WTC11 (cell line): ENCODE measurements at regions not wholly inside any gene's neighbourhood (a gene's known extent, or its start where the extent isn't known, plus 50 kb on each side); places are given as distances from the start of the nearest gene placed in this dataset.

Experiments
- ATAC-seq: fragments of 200-7000 bp; cut with Tn5 transposase; 2 replicates; pipeline ENCODE4 v1.10.0; 2021; ENCODE audit warnings: mild to moderate bottlenecking, moderate library complexity
- CTCF ChIA-PET: fragments of 300-600 bp; sonication (Branson Sonifier 250); formaldehyde crosslinking; loops from one replicate; lab custom pipeline; 2021; ENCODE audit warnings: antibody characterized with exemption; lab: Charles Lee
- POLR2A ChIA-PET: fragments of 350-600 bp; sonication (Branson Sonifier 250); formaldehyde crosslinking; loops from one replicate; lab custom pipeline; 2021; ENCODE audit warnings: antibody characterized with exemption; lab: Charles Lee
- DNase-seq: peaks from one replicate; pipeline ENCODE4 v3.0.0; 2021; ENCODE audit warnings: low spot score
- H3K27ac Mint-ChIP-seq: 2 replicates; pipeline ENCODE4 v1.8.0; 2021; ENCODE audit warnings: mixed read lengths
- H3K27me3 Mint-ChIP-seq: 2 replicates; pipeline ENCODE4 v1.8.0; 2021; ENCODE audit warnings: low read depth, mild to moderate bottlenecking, moderate library complexity, mixed read lengths
- H3K36me3 Mint-ChIP-seq: 2 replicates; pipeline ENCODE4 v1.8.0; 2021; ENCODE audit warnings: mixed read lengths
- H3K4me1 Mint-ChIP-seq: 2 replicates; pipeline ENCODE4 v1.8.0; 2022; ENCODE audit warnings: mixed read lengths
- H3K4me3 Mint-ChIP-seq: 2 replicates; pipeline ENCODE4 v1.8.0; 2021; ENCODE audit warnings: mild to moderate bottlenecking, moderate library complexity, mixed read lengths
- H3K9me3 Mint-ChIP-seq: 2 replicates; pipeline ENCODE4 v1.8.0; 2021; ENCODE audit warnings: mixed read lengths
- CDX4 ChIP-seq: fragments of 250-450 bp; sonication (Bioruptor Pico); IDR thresholded peaks from 2 replicates; pipeline ENCODE4 v1.9.0; 2021; ENCODE audit warnings: moderate library complexity, mild to moderate bottlenecking, inconsistent platforms, borderline replicate concordance
- CREB1 ChIP-seq: sonication (generic); formaldehyde crosslinking; IDR thresholded peaks from 2 replicates; pipeline ENCODE4 v1.8.0; 2023; ENCODE audit warnings: mild to moderate bottlenecking, missing genetic modification reagents
- EMX1 ChIP-seq: fragments of 250-450 bp; sonication (Bioruptor Pico); IDR thresholded peaks from 2 replicates; pipeline ENCODE4 v1.8.0; 2021; ENCODE audit warnings: mild to moderate bottlenecking
- ESRRA ChIP-seq: sonication (generic); formaldehyde crosslinking; IDR thresholded peaks from 2 replicates; pipeline ENCODE4 v1.8.1; 2022; ENCODE audit warnings: mild to moderate bottlenecking, missing genetic modification reagents, borderline replicate concordance
- FOXK1 ChIP-seq: sonication (generic); formaldehyde crosslinking; IDR thresholded peaks from 2 replicates; pipeline ENCODE4 v1.8.0; 2022; ENCODE audit warnings: mild to moderate bottlenecking, moderate library complexity, missing genetic modification reagents
- FOXP1 ChIP-seq: sonication (generic); formaldehyde crosslinking; IDR thresholded peaks from 2 replicates; pipeline ENCODE4 v1.8.0; 2022; ENCODE audit warnings: missing genetic modification reagents, mild to moderate bottlenecking, moderate library complexity, borderline replicate concordance
- GRHL2 ChIP-seq: fragments of 250-450 bp; sonication (Bioruptor Pico); IDR thresholded peaks from 2 replicates; pipeline ENCODE4 v1.8.0; 2022; ENCODE audit warnings: mild to moderate bottlenecking, moderate library complexity; ENCODE audit not compliant: insufficient replicate concordance, severe bottlenecking
- KAT7 ChIP-seq: sonication (generic); formaldehyde crosslinking; IDR thresholded peaks from 2 replicates; pipeline ENCODE4 v1.8.1; 2023; ENCODE audit warnings: missing genetic modification reagents, mild to moderate bottlenecking, borderline replicate concordance
- NR1H2 ChIP-seq: sonication (generic); formaldehyde crosslinking; IDR thresholded peaks from 2 replicates; pipeline ENCODE4 v1.9.0; 2021; ENCODE audit warnings: mild to moderate bottlenecking, moderate library complexity, missing genetic modification reagents
- PREB ChIP-seq: sonication (generic); formaldehyde crosslinking; IDR thresholded peaks from 2 replicates; pipeline ENCODE4 v1.8.1; 2022; ENCODE audit warnings: mild to moderate bottlenecking, missing genetic modification reagents, moderate library complexity, borderline replicate concordance
- PRRX2 ChIP-seq: fragments of 250-450 bp; sonication (Bioruptor Pico); IDR thresholded peaks from 2 replicates; pipeline ENCODE4 v1.8.0; 2021; ENCODE audit warnings: mild to moderate bottlenecking
- RORB ChIP-seq: fragments of 250-450 bp; sonication (Bioruptor Pico); IDR thresholded peaks from 2 replicates; pipeline ENCODE4 v1.9.0; 2021; ENCODE audit warnings: mild to moderate bottlenecking
- SMAD3 ChIP-seq: sonication (generic); formaldehyde crosslinking; IDR thresholded peaks from 2 replicates; pipeline ENCODE4 v1.8.0; 2022; ENCODE audit warnings: missing genetic modification reagents, mild to moderate bottlenecking, borderline replicate concordance
- SP1 ChIP-seq: sonication (generic); formaldehyde crosslinking; conservative IDR thresholded peaks from 2 replicates; pipeline ENCODE4 v1.8.1; 2022; ENCODE audit warnings: missing genetic modification reagents
- TEAD4 ChIP-seq: sonication (generic); formaldehyde crosslinking; IDR thresholded peaks from 2 replicates; pipeline ENCODE4 v1.8.0; 2022; ENCODE audit warnings: mild to moderate bottlenecking, missing genetic modification reagents
- TP53 ChIP-seq: sonication (generic); formaldehyde crosslinking; IDR thresholded peaks from 2 replicates; pipeline ENCODE4 v1.8.1; 2023; ENCODE audit warnings: mild to moderate bottlenecking, missing genetic modification reagents
- ZBTB21 ChIP-seq: sonication (generic); formaldehyde crosslinking; IDR thresholded peaks from 2 replicates; pipeline ENCODE4 v1.8.1; 2023; ENCODE audit warnings: mild to moderate bottlenecking, missing genetic modification reagents, borderline replicate concordance
- ZNF416 ChIP-seq: fragments of 250-450 bp; sonication (Bioruptor Pico); IDR thresholded peaks from 2 replicates; pipeline ENCODE4 v1.9.0; 2021; ENCODE audit warnings: mild to moderate bottlenecking, inconsistent platforms
- TF ChIP-seq, protein P1 (sequence below): fragments of 250-450 bp; sonication (Bioruptor Pico); IDR thresholded peaks from 2 replicates; pipeline ENCODE4 v2.1.2; 2022; ENCODE audit warnings: mild to moderate bottlenecking, moderate library complexity
- TF ChIP-seq, protein P2 (sequence below): sonication (generic); formaldehyde crosslinking; conservative IDR thresholded peaks from 2 replicates; pipeline ENCODE4 v1.8.1; 2022; ENCODE audit warnings: mild to moderate bottlenecking, missing genetic modification reagents
- TF ChIP-seq, protein P3 (sequence below): sonication (generic); formaldehyde crosslinking; IDR thresholded peaks from 2 replicates; pipeline ENCODE4 v1.8.1; 2023; ENCODE audit warnings: mild to moderate bottlenecking, missing genetic modification reagents
- TF ChIP-seq, protein P4 (sequence below): fragments of 200-600 bp; IDR thresholded peaks from 2 replicates; pipeline ENCODE4 v1.8.0; 2022; ENCODE audit warnings: antibody characterized with exemption

DNA sequence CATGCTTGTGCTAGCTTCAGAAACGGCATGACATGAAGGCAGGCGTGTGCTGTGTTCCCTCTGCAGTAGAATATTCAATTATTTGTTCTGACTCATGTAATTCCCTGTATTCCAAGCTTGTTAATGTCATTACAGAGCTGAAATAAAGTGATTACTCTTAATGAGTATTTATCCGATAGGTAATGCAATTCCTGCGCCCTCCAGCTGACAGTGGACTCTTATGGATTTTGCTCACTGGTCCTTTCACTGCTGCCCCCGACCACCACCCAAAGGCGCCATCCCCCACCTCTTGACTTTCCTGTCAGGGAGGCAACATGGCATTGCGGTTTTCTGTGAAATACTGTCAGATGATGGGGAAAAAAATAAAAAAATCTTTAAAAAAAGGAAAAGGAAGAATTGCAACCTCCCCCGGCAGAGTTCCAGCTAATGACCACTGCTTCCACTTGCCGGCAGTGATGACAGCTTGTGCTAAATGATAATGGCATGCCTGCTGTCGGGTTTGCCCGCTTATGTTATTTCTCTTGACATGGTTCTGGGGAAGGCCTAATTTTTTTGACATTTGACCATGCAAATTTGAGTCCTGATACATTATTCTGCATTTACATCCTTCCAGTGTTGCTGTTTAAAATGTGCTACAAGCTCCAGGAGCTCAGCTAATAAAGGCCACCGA is 335.3 kb upstream of the ADAMTS16 start (continued):
- TF ChIP-seq PREB (CRISPR knock-in tag) (no peak), GRHL2 (CRISPR knock-in tag) (no peak)
- TF ChIP-seq, all 79 proteins: peak for 0

GRCh38 chr5:4815002-4815401 is 325.1 kb upstream of the ADAMTS16 start:
- no peaks in the 10 kb centered on the region for H3K36me3 Mint-ChIP-seq
- H3K4me3 Mint-ChIP-seq: no peak overlapping the region
- DNase-seq (no peak), ATAC-seq (no peak)
- no peaks in the 10 kb centered on the region for H3K27me3 Mint-ChIP-seq
- no peak overlapping the region for H3K27ac Mint-ChIP-seq
- ChIA-PET POLR2A (no interaction called here), CTCF (no interaction called here)
- H3K9me3 Mint-ChIP-seq: peaks cover 7% of the 10 kb centered on the region
- TF ChIP-seq, protein P1, sequence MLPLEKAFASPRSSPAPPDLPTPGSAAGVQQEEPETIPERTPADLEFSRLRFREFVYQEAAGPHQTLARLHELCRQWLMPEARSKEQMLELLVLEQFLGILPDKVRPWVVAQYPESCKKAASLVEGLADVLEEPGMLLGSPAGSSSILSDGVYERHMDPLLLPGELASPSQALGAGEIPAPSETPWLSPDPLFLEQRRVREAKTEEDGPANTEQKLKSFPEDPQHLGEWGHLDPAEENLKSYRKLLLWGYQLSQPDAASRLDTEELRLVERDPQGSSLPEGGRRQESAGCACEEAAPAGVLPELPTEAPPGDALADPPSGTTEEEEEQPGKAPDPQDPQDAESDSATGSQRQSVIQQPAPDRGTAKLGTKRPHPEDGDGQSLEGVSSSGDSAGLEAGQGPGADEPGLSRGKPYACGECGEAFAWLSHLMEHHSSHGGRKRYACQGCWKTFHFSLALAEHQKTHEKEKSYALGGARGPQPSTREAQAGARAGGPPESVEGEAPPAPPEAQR (CRISPR knock-in tag): no peak
- no peak for TF ChIP-seq ZBTB21 (CRISPR knock-in tag)
- no peak for TF ChIP-seq SMAD3 (CRISPR knock-in tag)
- no peak for TF ChIP-seq EMX1 (CRISPR knock-in tag)
- TF ChIP-seq SP1 (CRISPR knock-in tag): no peak
- no peak for TF ChIP-seq RORB (CRISPR knock-in tag)
- TF ChIP-seq PRRX2 (CRISPR knock-in tag): no peak
- TF ChIP-seq TP53 (CRISPR knock-in tag): no peak
- no peak for TF ChIP-seq CREB1 (CRISPR knock-in tag)
- TF ChIP-seq, protein P2, sequence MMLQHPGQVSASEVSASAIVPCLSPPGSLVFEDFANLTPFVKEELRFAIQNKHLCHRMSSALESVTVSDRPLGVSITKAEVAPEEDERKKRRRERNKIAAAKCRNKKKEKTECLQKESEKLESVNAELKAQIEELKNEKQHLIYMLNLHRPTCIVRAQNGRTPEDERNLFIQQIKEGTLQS (CRISPR knock-in tag): no peak
- TF ChIP-seq FOXP1 (CRISPR knock-in tag): no peak
- TF ChIP-seq CDX4 (CRISPR knock-in tag): no peak
- TF ChIP-seq TEAD4 (CRISPR knock-in tag): no peak
- no peaks in the 10 kb centered on the region for H3K4me1 Mint-ChIP-seq

GRCh38 chr5:4817767-4818166 is 322.4 kb upstream of the ADAMTS16 start:
- TF ChIP-seq, protein P3, sequence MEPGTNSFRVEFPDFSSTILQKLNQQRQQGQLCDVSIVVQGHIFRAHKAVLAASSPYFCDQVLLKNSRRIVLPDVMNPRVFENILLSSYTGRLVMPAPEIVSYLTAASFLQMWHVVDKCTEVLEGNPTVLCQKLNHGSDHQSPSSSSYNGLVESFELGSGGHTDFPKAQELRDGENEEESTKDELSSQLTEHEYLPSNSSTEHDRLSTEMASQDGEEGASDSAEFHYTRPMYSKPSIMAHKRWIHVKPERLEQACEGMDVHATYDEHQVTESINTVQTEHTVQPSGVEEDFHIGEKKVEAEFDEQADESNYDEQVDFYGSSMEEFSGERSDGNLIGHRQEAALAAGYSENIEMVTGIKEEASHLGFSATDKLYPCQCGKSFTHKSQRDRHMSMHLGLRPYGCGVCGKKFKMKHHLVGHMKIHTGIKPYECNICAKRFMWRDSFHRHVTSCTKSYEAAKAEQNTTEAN (CRISPR knock-in tag): no peak
- peaks cover 7% of the 10 kb centered on the region for H3K9me3 Mint-ChIP-seq
- H3K4me1 Mint-ChIP-seq: no peaks in the 10 kb centered on the region
- H3K36me3 Mint-ChIP-seq: no peaks in the 10 kb centered on the region
- H3K27ac Mint-ChIP-seq: no peak overlapping the region
- ATAC-seq (no peak), DNase-seq (no peak)
- no peaks in the 10 kb centered on the region for H3K27me3 Mint-ChIP-seq
- ChIA-PET CTCF (no interaction called here), POLR2A (no interaction called here)
- no peak overlapping the region for H3K4me3 Mint-ChIP-seq

DNA sequence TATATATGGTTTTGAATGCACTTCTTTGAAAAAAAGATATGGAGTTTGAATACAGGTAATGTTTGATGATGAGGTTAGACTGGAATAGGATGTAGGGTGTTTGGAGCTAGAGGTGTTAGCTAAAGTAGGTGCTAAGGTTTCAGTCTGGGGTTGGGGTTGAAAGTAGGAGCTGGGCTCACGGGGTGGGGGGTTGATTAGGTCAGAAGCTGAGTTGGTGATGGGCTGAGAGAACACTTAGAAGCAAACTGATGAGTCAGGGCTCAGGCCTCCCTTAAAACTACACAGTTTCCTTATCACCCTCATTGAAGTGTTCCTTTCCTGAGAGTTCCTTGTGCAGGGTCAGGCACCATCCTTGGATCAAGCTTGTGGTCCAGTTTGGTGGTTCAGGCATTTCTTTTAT is 308.8 kb upstream of the ADAMTS16 start:
- no peak overlapping the region for H3K27ac Mint-ChIP-seq
- no peaks in the 10 kb centered on the region for H3K36me3 Mint-ChIP-seq
- CTCF ChIA-PET: no interaction called here
- no peak for ATAC-seq
- H3K4me1 Mint-ChIP-seq: 0 out of 2 replicates have a peak, but pooled peaks cover 9% of the 10 kb centered on the region
- POLR2A ChIA-PET: no interaction called here
- no peaks in the 10 kb centered on the region for H3K27me3 Mint-ChIP-seq
- DNase-seq: no peak
- H3K4me3 Mint-ChIP-seq: no peak overlapping the region
- no peaks in the 10 kb centered on the region for H3K9me3 Mint-ChIP-seq
- TF ChIP-seq KAT7 (no peak), ESRRA (CRISPR knock-in tag) (no peak), NR1H2 (CRISPR knock-in tag) (no peak), ZBTB21 (CRISPR knock-in tag) (no peak), ZNF416 (no peak), FOXK1 (CRISPR knock-in tag) (no peak)
- TF ChIP-seq, protein P1 (CRISPR knock-in tag): no peak
- TF ChIP-seq, protein P4, sequence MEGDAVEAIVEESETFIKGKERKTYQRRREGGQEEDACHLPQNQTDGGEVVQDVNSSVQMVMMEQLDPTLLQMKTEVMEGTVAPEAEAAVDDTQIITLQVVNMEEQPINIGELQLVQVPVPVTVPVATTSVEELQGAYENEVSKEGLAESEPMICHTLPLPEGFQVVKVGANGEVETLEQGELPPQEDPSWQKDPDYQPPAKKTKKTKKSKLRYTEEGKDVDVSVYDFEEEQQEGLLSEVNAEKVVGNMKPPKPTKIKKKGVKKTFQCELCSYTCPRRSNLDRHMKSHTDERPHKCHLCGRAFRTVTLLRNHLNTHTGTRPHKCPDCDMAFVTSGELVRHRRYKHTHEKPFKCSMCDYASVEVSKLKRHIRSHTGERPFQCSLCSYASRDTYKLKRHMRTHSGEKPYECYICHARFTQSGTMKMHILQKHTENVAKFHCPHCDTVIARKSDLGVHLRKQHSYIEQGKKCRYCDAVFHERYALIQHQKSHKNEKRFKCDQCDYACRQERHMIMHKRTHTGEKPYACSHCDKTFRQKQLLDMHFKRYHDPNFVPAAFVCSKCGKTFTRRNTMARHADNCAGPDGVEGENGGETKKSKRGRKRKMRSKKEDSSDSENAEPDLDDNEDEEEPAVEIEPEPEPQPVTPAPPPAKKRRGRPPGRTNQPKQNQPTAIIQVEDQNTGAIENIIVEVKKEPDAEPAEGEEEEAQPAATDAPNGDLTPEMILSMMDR: no peak
